GM21423 (cell line): ENCODE measurements at regions not wholly inside any gene's neighbourhood (a gene's known extent, or its start where the extent isn't known, plus 50 kb on each side); places are given as distances from the start of the nearest gene placed in this dataset.
"Not testable (repeated sequence)": the region's sequence is repeated elsewhere in the genome, so short reads cannot be mapped to it uniquely, and the experiment has no call there.

ENCODE experiments used
- ATAC-seq: cut with Tn5 transposase; IDR thresholded peaks from one replicate; pipeline ENCODE4 v1.9.1; 2021; ENCODE audit warnings: mild to moderate bottlenecking, moderate library complexity; ENCODE audit not compliant: unreplicated experiment

DNA sequence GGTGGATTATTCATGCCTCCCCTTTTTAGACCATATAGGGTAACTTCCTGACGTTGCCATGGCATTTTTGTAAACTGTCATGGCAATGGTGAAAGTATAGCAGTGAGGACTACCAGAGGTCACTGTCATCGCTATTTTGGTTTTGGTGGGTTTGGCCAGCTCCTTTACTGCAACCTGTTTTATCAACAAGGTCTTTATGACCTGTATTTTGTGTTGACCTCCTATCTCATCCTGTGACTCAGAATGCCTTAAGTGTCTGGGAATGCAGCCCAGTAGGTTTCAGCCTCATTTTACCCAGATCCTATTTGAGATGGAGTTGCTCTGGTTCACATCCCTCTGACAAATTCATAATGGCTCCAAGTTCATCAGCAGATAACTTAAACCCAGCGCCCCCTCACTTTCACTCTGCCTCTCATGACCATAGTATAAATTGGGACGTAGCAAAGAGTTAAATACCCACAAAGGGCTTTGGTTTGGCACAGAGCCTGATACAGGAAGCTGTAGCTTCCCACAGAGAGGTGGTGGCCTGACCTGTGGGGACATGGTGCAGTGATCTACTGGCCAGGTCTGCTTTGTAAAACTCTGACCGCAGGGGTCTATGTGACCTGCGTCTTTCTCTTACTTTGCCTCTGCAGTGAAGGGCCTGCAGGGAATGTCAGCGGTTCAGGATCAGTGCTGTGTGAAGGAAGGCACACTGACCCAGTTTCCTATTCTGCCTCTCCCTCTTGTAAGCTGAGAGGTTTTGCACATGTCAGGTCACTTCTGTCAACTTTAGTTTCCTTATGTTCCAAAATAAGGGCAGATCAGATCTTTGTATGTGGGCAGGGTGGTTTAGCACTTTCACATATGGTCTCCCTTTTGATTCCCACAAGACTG, 78.1 kb upstream of the ZNF644 start:
- peak; percentile 64 for ATAC-seq

DNA sequence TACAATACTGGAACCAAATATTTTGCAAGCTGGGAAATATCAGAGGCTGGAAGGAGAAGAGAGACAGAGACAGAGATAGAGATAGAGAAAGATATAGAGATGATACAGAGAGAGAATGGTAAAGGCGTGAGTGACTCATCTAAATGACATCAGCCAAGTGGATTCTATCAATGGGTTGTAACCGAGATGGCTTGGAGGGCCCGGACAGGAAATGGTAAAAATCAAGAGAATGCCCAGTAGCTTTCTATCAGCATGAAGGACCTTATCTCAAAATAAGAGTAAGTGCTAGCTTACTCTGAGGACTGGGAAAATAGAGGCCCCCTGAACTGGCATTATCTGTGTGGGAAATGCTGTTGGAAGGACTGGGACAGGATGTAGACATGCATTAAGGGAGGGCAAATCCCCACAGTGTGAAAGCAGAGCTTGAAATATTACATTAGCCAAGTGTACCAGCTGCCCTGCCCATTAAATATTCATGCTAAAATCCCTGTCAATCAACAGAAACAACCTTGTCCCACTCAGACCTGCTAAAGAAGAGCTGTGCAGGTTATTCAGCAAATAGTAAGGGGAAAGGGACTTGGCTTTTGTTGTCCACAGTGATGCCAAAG, 76.6 kb upstream of the ZNF644 start:
- no peak for ATAC-seq

DNA sequence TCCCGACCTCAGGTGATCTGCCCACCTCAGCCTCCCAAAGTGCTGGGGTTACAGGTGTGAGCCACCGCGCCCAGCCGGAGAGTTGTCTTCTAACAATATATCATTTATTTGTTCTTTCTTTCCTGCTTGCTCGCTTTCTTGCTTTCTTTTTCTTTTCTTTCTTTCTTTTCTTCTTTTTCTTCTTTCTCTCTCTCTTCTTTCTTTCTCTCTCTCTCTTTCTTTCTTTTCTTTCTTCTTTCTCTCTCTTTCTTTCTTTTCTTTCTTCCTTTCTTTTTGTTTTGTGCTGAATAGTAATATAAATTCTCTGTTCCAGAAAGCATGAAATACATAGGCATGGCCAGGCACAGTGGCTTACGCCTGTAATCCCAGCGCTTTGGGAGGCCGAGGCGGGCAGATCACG, 73.5 kb upstream of the ZNF644 start:
- not testable (repeated sequence) for ATAC-seq

DNA sequence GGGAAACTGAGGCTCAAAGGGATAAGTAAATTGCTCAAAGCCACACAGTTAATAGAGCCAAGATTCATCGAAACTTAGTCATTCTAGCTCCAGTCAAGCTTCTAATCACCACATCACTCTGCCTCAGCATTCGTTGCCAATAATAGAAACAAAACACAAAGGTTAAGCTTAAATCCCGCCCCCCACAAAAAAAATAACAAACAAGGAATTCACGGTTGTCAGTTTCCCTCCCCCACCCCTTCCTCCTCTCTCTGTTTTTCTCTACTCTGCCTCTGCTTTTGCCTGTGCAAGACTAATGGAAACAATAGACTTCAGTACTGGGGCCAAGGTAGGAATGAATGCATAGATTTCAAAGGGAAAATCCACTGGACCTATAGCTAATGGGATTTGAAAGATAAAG, 70.7 kb upstream of the ZNF644 start:
- no peak for ATAC-seq

DNA sequence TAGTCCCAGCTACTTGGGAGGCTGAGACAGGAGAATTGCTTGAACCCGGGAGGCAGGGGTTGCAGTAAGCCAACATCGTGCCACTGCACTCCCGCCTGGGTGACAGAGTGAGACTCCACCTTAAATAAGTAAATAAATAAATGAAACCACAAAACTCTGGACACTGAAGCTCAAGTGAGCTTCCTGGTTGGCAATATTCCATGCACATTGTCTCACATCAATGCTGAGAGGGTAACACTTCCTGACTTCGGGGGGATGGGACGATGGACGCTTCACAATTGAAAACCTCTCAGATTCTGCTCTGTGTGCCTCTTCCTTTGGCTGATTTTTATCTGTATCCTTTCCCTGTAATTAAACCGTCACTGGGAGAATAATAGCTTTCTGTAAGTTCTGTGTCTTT, 70.0 kb upstream of the ZNF644 start:
- no peak for ATAC-seq

DNA sequence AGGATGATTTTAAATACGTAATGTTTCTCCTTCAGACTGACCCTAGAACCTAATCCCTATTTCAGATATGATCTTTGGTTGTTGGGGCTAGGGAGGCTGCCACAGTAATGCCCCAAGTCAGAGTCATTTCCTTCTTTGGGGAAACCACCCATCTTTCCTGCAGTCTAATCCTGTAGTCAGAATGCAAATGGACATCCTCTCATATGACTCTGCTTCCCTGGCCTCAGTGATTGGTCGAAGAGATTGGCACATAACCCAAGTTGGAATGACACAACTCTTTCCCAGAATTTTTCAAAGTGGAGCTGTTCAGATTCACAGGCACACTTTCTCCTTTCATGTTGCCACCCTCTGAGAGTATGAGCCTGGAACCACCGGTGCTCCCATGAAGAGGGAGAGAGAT, 58.8 kb upstream of the ZNF644 start:
- ATAC-seq: no peak

DNA sequence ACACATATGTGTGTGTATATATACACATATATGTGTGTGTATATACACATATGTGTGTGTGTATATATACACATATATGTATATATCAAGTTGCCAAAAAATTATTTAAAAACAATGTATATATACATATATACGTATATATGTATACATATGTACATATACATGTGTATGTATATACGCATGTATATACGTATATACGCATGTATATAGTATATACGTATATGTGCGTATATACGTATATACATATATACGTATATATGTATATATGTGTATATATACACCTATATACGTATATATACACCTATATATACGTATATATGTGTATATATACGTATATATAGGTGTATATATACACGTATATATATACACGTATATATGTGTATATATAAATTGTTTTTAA, 57.0 kb upstream of the ZNF644 start:
- ATAC-seq: no peak

DNA sequence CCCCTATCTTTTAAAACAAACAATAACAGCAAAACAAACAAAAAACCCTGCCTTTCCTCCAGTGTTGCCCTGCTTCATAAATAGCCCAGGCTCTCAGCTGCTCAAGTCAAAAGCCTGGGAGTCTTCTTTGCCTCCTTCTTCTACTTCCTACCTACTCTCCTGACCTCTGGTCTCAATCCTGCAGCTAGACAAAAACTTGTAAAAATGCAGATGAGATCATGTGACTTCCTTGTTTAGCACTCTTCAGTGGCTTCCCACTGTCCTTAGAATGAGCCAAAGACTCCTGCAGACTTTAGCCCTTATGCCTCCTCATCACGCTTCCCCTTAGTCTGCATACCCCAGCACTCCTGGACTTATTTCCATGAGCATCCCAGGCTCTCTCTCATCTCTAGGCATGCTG, 55.0 kb upstream of the ZNF644 start:
- ATAC-seq: no peak

DNA sequence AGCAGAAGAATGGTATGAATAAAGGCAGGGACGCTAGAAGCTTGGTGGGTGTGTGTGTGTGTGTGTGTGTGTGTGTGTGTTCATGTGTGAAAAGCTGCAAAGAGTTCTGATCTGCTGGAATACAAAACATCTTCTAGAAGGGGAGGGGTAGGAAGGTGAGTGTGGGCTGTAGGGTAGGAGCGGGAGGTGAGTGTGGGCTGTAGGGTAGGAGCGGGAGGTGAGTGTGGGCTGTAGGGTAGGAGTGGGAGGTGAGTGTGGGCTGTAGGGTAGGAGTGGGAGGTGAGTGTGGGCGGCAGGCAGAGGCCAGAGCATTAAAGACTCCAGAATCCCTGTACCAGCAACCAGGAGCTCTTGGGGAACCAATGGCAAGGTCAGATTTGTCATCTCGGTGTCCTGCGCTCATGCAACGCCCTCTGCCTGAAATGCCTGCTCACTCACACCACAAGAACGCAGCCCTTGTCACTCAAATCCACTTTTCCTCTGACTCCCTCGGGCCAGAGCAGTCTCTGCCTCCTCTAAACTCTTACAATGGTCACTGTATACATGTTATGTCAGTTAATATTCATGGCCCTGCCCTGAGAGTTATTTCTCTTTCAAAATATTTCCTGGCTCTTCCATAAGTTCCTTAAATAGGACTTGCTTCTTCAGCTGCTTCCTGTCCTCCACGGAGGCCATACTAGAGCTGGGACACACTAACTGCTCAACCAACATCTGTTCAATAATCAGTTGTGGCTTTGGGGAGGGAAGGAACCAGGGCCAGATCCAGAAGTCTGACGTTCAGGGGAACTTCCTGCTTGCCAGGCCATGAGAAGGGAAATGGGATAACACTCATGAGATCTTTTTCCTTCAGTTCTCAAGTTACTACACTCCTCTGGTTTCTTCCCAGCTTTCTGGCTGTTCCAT, 53.6 kb upstream of the ZNF644 start:
- no peak for ATAC-seq

DNA sequence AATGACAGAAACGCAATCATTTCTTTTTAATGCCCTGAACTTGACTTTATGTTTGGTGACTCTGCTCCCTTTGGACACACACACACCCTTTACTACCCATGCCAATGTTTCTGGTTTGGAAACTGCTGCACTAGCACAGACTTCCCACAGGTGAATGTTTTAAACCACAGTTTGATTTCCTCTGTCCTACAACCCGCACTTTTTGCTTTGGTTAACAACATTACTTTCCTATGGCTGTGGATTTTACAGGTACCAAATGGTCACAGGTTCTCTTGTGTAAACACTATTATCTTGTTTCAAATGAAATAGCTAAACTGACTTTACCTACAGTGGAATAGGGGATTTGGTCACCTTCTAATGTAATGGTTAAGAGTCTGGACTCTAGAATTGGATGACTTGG, 51.5 kb upstream of the ZNF644 start:
- no peak for ATAC-seq

DNA sequence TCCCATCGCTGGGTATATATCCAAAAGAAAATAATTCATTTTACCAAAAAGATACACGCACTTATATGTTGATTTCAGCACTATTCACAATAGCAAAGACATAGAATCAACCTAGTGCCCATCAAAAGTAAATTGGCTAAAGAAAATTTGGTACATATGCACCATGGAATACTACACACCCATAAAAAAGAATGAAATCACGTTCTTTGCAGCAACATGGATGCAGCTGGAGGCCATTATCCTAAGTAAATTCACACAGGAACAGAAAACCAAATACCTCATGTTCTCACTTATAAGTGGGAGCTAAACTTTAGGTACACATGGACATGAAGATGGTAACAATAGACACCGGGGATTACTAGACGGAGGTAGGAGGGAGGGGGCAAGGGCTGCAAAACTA, 50.0 kb upstream of the ZNF644 start:
- ATAC-seq: no peak
